ENCODE measurements at regions not wholly inside any gene's neighbourhood (a gene's known extent, or its start where the extent isn't known, plus 50 kb on each side); places are given as distances from the start of the nearest gene placed in this dataset.

DNA sequence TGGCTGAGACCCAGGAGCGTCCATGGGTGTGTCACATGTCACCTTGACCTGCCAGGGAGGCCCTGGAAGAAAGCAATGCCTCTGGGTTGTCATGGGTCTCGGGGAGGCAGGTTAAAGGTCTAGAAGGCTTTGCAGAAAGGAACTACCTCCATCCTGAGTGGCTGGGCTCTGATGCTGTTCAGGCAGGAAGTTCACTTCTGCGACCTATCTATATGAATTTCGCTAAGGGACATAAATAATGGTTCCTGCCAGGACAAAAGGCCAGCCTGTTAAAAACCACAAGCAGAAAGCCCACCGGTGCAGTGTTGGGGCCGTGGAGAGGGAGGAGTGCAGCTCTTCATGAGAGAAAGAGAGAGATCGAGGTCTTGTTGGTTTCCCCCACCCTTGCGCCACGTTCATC, 182.9 kb downstream of the PTPN20 start:
- Histone ChIP-seq H3K27ac (no peak overlapping the region), H3K4me3 (no peak overlapping the region), H3K36me3 (no peaks in the 10 kb centered on the region), H3K9me3 (no peaks in the 10 kb centered on the region), H3K27me3 (no peaks in the 10 kb centered on the region), H3K4me1 (no peaks in the 10 kb centered on the region)
- TF ChIP-seq, protein P1, sequence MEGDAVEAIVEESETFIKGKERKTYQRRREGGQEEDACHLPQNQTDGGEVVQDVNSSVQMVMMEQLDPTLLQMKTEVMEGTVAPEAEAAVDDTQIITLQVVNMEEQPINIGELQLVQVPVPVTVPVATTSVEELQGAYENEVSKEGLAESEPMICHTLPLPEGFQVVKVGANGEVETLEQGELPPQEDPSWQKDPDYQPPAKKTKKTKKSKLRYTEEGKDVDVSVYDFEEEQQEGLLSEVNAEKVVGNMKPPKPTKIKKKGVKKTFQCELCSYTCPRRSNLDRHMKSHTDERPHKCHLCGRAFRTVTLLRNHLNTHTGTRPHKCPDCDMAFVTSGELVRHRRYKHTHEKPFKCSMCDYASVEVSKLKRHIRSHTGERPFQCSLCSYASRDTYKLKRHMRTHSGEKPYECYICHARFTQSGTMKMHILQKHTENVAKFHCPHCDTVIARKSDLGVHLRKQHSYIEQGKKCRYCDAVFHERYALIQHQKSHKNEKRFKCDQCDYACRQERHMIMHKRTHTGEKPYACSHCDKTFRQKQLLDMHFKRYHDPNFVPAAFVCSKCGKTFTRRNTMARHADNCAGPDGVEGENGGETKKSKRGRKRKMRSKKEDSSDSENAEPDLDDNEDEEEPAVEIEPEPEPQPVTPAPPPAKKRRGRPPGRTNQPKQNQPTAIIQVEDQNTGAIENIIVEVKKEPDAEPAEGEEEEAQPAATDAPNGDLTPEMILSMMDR (IDR thresholded peaks at IDR 0.05): no peak
- ATAC-seq (no peak), DNase-seq (no peak)
- 82 to 87% methylated on average over 9 of the region's 9 CpGs for WGBS, 2 donors
- intact Hi-C loops (cut with DNase I): no loop called here

DNA sequence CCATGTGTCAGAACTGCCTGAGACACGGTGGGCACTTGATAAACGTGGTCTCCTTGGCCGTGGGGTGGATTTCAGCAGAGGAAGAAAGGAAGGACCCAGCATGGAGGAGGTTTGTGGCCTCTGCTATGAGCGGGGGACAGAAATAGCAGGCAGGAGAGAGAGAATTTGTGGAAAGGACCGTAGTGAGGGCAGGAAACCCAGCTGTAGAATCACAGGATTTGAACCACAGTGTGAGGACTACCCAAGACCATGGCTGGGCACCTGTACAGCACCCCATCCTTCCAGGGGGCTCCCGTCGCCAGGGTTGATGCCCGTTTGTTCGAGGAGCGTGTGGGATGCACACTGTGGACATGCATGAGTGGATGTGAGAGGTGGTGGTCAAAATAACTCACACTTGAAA, 183.4 kb downstream of the PTPN20 start:
- Histone ChIP-seq H3K27me3 (no peaks in the 10 kb centered on the region), H3K36me3 (no peaks in the 10 kb centered on the region), H3K27ac (no peak overlapping the region), H3K4me1 (no peaks in the 10 kb centered on the region), H3K4me3 (no peak overlapping the region), H3K9me3 (no peaks in the 10 kb centered on the region)
- WGBS, 2 donors: 87 to 91% methylated on average over 10 of the region's 10 CpGs
- TF ChIP-seq, protein P1 (IDR thresholded peaks at IDR 0.05): no peak
- intact Hi-C loops (cut with DNase I): no loop called here
- DNase-seq (no peak), ATAC-seq (no peak)

DNA sequence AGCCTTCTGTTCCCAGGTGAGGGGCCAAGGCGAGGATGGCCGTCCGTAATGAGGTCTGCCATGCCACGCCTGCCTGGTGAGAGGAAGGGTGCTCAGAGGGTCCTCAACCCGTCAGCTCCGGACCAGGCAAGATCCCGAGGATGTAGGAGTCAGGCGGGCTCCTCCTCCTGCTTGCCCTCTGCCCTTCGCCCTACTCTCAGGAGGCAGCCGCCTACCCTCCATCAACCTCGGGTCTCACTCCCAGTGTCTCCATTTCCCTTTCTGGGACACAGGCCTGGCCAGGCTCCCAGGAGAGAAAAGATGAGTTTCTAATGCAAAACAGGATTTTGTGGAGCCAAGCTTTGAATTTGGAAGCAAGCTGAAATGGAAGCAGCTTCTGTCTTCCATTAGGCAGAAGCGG, 184.0 kb downstream of the PTPN20 start:
- intact Hi-C loops (cut with DNase I): no loop called here
- H3K27ac ChIP-seq: no peak overlapping the region
- no peak overlapping the region for H3K4me3 ChIP-seq
- H3K9me3 ChIP-seq: no peaks in the 10 kb centered on the region
- no peak for ATAC-seq
- no peak for DNase-seq
- WGBS, 2 donors: 87 to 91% methylated on average over 12 of the region's 12 CpGs
- H3K36me3 ChIP-seq: no peaks in the 10 kb centered on the region
- no peaks in the 10 kb centered on the region for H3K27me3 ChIP-seq
- TF ChIP-seq, protein P1 (IDR thresholded peaks at IDR 0.05): no peak
- H3K4me1 ChIP-seq: no peaks in the 10 kb centered on the region

DNA sequence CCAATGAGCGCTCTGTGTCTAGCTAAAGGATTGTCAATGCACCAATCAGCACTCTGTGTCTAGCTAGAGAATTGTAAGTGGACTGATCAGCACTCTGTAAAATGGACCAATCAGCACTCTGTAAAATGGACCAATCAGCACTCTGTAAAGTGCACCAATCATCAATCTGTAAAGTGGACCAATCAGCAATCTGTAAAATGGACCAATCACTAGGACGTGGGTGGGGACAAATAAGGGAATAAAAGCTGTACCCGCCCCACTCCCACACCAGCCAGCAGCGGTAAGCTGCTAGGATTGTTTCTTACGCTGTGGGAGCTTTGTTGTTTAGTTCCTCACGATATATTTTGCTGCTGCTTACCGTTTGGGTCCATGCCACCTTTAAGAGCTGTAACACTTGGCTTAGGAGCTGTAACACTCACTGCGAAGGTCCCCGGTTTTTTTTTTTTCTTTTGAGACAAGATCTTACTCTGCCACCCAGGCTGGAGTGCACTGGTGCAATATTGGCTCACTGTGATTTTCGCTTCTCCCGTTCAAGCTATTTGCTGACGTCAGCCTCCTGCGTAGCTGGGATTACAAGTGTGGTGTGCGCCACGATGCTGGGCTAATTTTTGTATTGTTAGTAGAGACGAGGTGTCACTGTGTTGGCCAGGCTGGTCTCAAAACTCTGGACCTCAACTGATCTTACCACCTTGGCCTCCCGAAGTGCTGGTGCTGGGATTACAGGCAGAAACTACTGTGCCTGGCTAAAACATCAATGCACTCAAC, 184.8 kb downstream of the PTPN20 start:
- H3K4me1 ChIP-seq: no peaks in the 10 kb centered on the region
- ATAC-seq: no peak

More for the DNA sequence above, 184.8 kb downstream of the PTPN20 start:
- no peaks in the 10 kb centered on the region for H3K9me3 ChIP-seq
- intact Hi-C loops (cut with DNase I): no loop called here
- H3K27me3 ChIP-seq: no peaks in the 10 kb centered on the region
- TF ChIP-seq, protein P1 (IDR thresholded peaks at IDR 0.05): no peak
- 79 to 90% methylated on average over 17 of the region's 17 CpGs for WGBS, 2 donors
- no peak overlapping the region for H3K27ac ChIP-seq
- H3K4me3 ChIP-seq: no peak overlapping the region
- DNase-seq: no peak
- H3K36me3 ChIP-seq: no peaks in the 10 kb centered on the region
